ENCODE measurements at regions not wholly inside any gene's neighbourhood (a gene's known extent, or its start where the extent isn't known, plus 50 kb on each side); places are given as distances from the start of the nearest gene placed in this dataset.

- Histone ChIP-seq H3K27ac (ENCODE audit: insufficient read length, low read depth, low read length) (no peak overlapping the region), H3K9ac (ENCODE audit: extremely low read depth, insufficient read length, low read length) (no peak overlapping the region), H3K4ac (ENCODE audit: low read depth, low read length) (no peak overlapping the region), H3K79me2 (ENCODE audit: insufficient read depth, low read length) (no peaks in the 10 kb centered on the region), H4K91ac (ENCODE audit: insufficient read length, low read depth, low read length) (no peak overlapping the region), H3K4me2 (ENCODE audit: insufficient read depth, insufficient read length, low read length) (no peak overlapping the region), H2BK20ac (ENCODE audit: low read depth, low read length, poor library complexity, severe bottlenecking) (no peak overlapping the region), H3K4me1 (ENCODE audit: insufficient read depth, low read length) (no peaks in the 10 kb centered on the region), H3K14ac (ENCODE audit: insufficient read depth, low read length) (no peak overlapping the region), H2BK15ac (ENCODE audit: low read depth, low read length) (no peak overlapping the region), H4K8ac (replicated peaks; ENCODE audit: insufficient read length, low read depth, low read length) (no peak overlapping the region), H3K27me3 (ENCODE audit: insufficient read depth, low read length) (no peaks in the 10 kb centered on the region), H2BK12ac (ENCODE audit: insufficient read length, low read depth, low read length) (no peak overlapping the region), H3K79me1 (ENCODE audit: insufficient read depth, low read depth, low read length, poor library complexity, severe bottlenecking) (no peaks in the 10 kb centered on the region), H3K56ac (ENCODE audit: insufficient read length, low read depth, low read length) (no peak overlapping the region), H4K20me1 (ENCODE audit: control insufficient read depth, insufficient read depth, insufficient read length) (no peaks in the 10 kb centered on the region), H3K23me2 (ENCODE audit: insufficient read length, low read depth, low read length, poor library complexity, severe bottlenecking) (no peaks in the 10 kb centered on the region), H2AK5ac (ENCODE audit: insufficient read length, low read length) (no peak overlapping the region), H3K9me3 (ENCODE audit: control insufficient read depth, low read depth, low read length) (no peaks in the 10 kb centered on the region), H2BK5ac (ENCODE audit: insufficient read length, low read length) (no peak overlapping the region), H3K23ac (ENCODE audit: insufficient read length, low read depth, low read length) (no peak overlapping the region), H2AFZ (ENCODE audit: low read length) (no peak overlapping the region), H2BK120ac (ENCODE audit: low read depth, low read length, poor library complexity, severe bottlenecking) (no peak overlapping the region), H4K5ac (ENCODE audit: insufficient read length, low read depth, low read length) (no peak overlapping the region), H3K18ac (ENCODE audit: insufficient read length, low read depth, low read length) (no peak overlapping the region), H3T11ph (ENCODE audit: low read length) (no peak overlapping the region)
- no peak for TF ChIP-seq CTCF (conservative IDR thresholded peaks at IDR 0.05)
- no peak for DNase-seq
- Mint-ChIP-seq H3K4me1 (no peaks in the 10 kb centered on the region), H3K27me3 (ENCODE audit: low read depth) (no peaks in the 10 kb centered on the region), H3K9me3 (no peaks in the 10 kb centered on the region), H3K4me3 (no peak overlapping the region), H3K27ac (no peak overlapping the region), H3K36me3 (ENCODE audit: insufficient read depth in 1 of 3, low read depth in 3 of 3) (no peaks in the 10 kb centered on the region; a peak in 1 of 7 replicates)
- no CpG with 5 or more reads among the region's 1 CpG for WGBS (ENCODE audit: extremely low coverage, insufficient read length, low lambda C conversion rate)
Observed at GRCh38 chr2:8088810-8089209, 593.0 kb upstream of the ID2 start.

All from H9 (cell line).